ENCODE measurements at regions not wholly inside any gene's neighbourhood (a gene's known extent, or its start where the extent isn't known, plus 50 kb on each side); places are given as distances from the start of the nearest gene placed in this dataset.
A peak's percentile ranks its signal among the peaks of the same experiment; 100 is the strongest.
"Not testable (repeated sequence)": the region's sequence is repeated elsewhere in the genome, so short reads cannot be mapped to it uniquely, and the experiment has no call there.

- H3K27ac ChIP-seq (ENCODE audit: low read depth, low read length, severe bottlenecking) = no peak overlapping the region
- H3K36me3 ChIP-seq (ENCODE audit: control insufficient read depth, insufficient read depth, low read length) = no peaks in the 10 kb centered on the region
Measured at GRCh38 chr4:75289914-75290582, 224.2 kb downstream of the RCHY1 start.

GRCh38 chr4:75287738-75288517, 226.3 kb downstream of the RCHY1 start:
- Histone ChIP-seq H3K36me3 (ENCODE audit: control insufficient read depth, insufficient read depth, low read length) (no peaks in the 10 kb centered on the region), H3K27ac (ENCODE audit: low read depth, low read length, severe bottlenecking) (no peak overlapping the region), H3K4me1 (ENCODE audit: control insufficient read depth, insufficient read depth, low read length, poor library complexity, severe bottlenecking) (no peaks in the 10 kb centered on the region), H3K9me3 (ENCODE audit: control insufficient read depth, low read length) (no peaks in the 10 kb centered on the region), H3K4me3 (ENCODE audit: extremely low read depth, insufficient read depth, low read length, poor library complexity, severe bottlenecking) (no peak overlapping the region)
- WGBS, 2 experiments (ENCODE audit: insufficient coverage in 2 of 2) = 100% methylated on average over 4 of the region's 8 CpGs; no CpG with 5 or more reads in 1 of the 2 experiments

More at GRCh38 chr4:75289914-75290582, 224.2 kb downstream of the RCHY1 start:
- Histone ChIP-seq H3K9me3 (ENCODE audit: control insufficient read depth, low read length) (no peaks in the 10 kb centered on the region), H3K4me1 (ENCODE audit: control insufficient read depth, insufficient read depth, low read length, poor library complexity, severe bottlenecking) (no peaks in the 10 kb centered on the region), H3K4me3 (ENCODE audit: extremely low read depth, insufficient read depth, low read length, poor library complexity, severe bottlenecking) (no peak overlapping the region)
- 59 to 86% methylated on average over 2 to 4 of the region's 7 CpGs for WGBS, 2 experiments (ENCODE audit: insufficient coverage in 2 of 2)

- Histone ChIP-seq H3K4me3 (ENCODE audit: extremely low read depth, insufficient read depth, low read length, poor library complexity, severe bottlenecking) (no peak overlapping the region), H3K4me1 (ENCODE audit: control insufficient read depth, insufficient read depth, low read length, poor library complexity, severe bottlenecking) (no peaks in the 10 kb centered on the region), H3K36me3 (ENCODE audit: control insufficient read depth, insufficient read depth, low read length) (no peaks in the 10 kb centered on the region), H3K27ac (ENCODE audit: low read depth, low read length, severe bottlenecking) (no peak overlapping the region), H3K9me3 (ENCODE audit: control insufficient read depth, low read length) (no peaks in the 10 kb centered on the region)
- WGBS, 2 experiments (ENCODE audit: insufficient coverage in 2 of 2) = 100% methylated on average over 1 of the region's 2 CpGs; no CpG with 5 or more reads in 1 of the 2 experiments
Measured at GRCh38 chr4:75285837-75286236, 228.4 kb downstream of the RCHY1 start.

GRCh38 chr4:75284831-75285230, 229.4 kb downstream of the RCHY1 start:
- H3K4me3 ChIP-seq (ENCODE audit: extremely low read depth, insufficient read depth, low read length, poor library complexity, severe bottlenecking) = no peak overlapping the region
- H3K9me3 ChIP-seq (ENCODE audit: control insufficient read depth, low read length) = no peaks in the 10 kb centered on the region
- no peak overlapping the region for H3K27ac ChIP-seq (ENCODE audit: low read depth, low read length, severe bottlenecking)
- no peaks in the 10 kb centered on the region for H3K36me3 ChIP-seq (ENCODE audit: control insufficient read depth, insufficient read depth, low read length)
- H3K4me1 ChIP-seq (ENCODE audit: control insufficient read depth, insufficient read depth, low read length, poor library complexity, severe bottlenecking) = no peaks in the 10 kb centered on the region

GRCh38 chr4:75280461-75280860, 233.7 kb downstream of the RCHY1 start:
- not testable (repeated sequence) for H3K9me3 ChIP-seq (ENCODE audit: control insufficient read depth, low read length); H3K4me3 ChIP-seq (ENCODE audit: extremely low read depth, insufficient read depth, low read length, poor library complexity, severe bottlenecking); H3K27ac ChIP-seq (ENCODE audit: low read depth, low read length, severe bottlenecking); H3K36me3 ChIP-seq (ENCODE audit: control insufficient read depth, insufficient read depth, low read length); H3K4me1 ChIP-seq (ENCODE audit: control insufficient read depth, insufficient read depth, low read length, poor library complexity, severe bottlenecking)
- 100% methylated on average over 1 of the region's 1 CpG; no CpG with 5 or more reads in 1 of the 2 experiments for WGBS, 2 experiments (ENCODE audit: insufficient coverage in 2 of 2)

- Histone ChIP-seq H3K27ac (ENCODE audit: low read depth, low read length, severe bottlenecking) (no peak overlapping the region), H3K4me1 (ENCODE audit: control insufficient read depth, insufficient read depth, low read length, poor library complexity, severe bottlenecking) (peaks cover 4% of the 10 kb centered on the region), H3K4me3 (ENCODE audit: extremely low read depth, insufficient read depth, low read length, poor library complexity, severe bottlenecking) (no peak overlapping the region), H3K36me3 (ENCODE audit: control insufficient read depth, insufficient read depth, low read length) (no peaks in the 10 kb centered on the region), H3K9me3 (ENCODE audit: control insufficient read depth, low read length) (no peaks in the 10 kb centered on the region)
- 100% methylated on average over 1 of the region's 2 CpGs; no CpG with 5 or more reads in 1 of the 2 experiments for WGBS, 2 experiments (ENCODE audit: insufficient coverage in 2 of 2)
Measured at GRCh38 chr4:75259306-75259705, 254.9 kb downstream of the RCHY1 start.

- Histone ChIP-seq H3K4me1 (ENCODE audit: control insufficient read depth, insufficient read depth, low read length, poor library complexity, severe bottlenecking) (peaks cover 4% of the 10 kb centered on the region), H3K27ac (ENCODE audit: low read depth, low read length, severe bottlenecking) (no peak overlapping the region), H3K36me3 (ENCODE audit: control insufficient read depth, insufficient read depth, low read length) (no peaks in the 10 kb centered on the region), H3K9me3 (ENCODE audit: control insufficient read depth, low read length) (no peaks in the 10 kb centered on the region), H3K4me3 (ENCODE audit: extremely low read depth, insufficient read depth, low read length, poor library complexity, severe bottlenecking) (no peak overlapping the region)
- 81 to 93% methylated on average over 2 of the region's 4 CpGs for WGBS, 2 experiments (ENCODE audit: insufficient coverage in 2 of 2)
Measured at GRCh38 chr4:75255261-75255660, 258.9 kb downstream of the RCHY1 start.

GRCh38 chr4:75254745-75255144, 259.5 kb downstream of the RCHY1 start:
- H3K36me3 ChIP-seq (ENCODE audit: control insufficient read depth, insufficient read depth, low read length) = no peaks in the 10 kb centered on the region
- WGBS, 2 experiments (ENCODE audit: insufficient coverage in 2 of 2) = 63 to 85% methylated on average over 1 to 3 of the region's 6 CpGs
- H3K4me1 ChIP-seq (ENCODE audit: control insufficient read depth, insufficient read depth, low read length, poor library complexity, severe bottlenecking) = peaks cover 7% of the 10 kb centered on the region
- H3K4me3 ChIP-seq (ENCODE audit: extremely low read depth, insufficient read depth, low read length, poor library complexity, severe bottlenecking) = no peak overlapping the region
- H3K27ac ChIP-seq (ENCODE audit: low read depth, low read length, severe bottlenecking) = peak overlapping the region; percentile 57
- no peaks in the 10 kb centered on the region for H3K9me3 ChIP-seq (ENCODE audit: control insufficient read depth, low read length)

- H3K9me3 ChIP-seq (ENCODE audit: control insufficient read depth, low read length); H3K36me3 ChIP-seq (ENCODE audit: control insufficient read depth, insufficient read depth, low read length); H3K27ac ChIP-seq (ENCODE audit: low read depth, low read length, severe bottlenecking); H3K4me3 ChIP-seq (ENCODE audit: extremely low read depth, insufficient read depth, low read length, poor library complexity, severe bottlenecking): not testable (repeated sequence)
- 100% methylated on average over 1 of the region's 4 CpGs; no CpG with 5 or more reads in 1 of the 2 experiments for WGBS, 2 experiments (ENCODE audit: insufficient coverage in 2 of 2)
- peaks cover 23% of the 10 kb centered on the region for H3K4me1 ChIP-seq (ENCODE audit: control insufficient read depth, insufficient read depth, low read length, poor library complexity, severe bottlenecking)
Measured at GRCh38 chr4:75253094-75253493, 261.1 kb downstream of the RCHY1 start.

- peaks cover 25% of the 10 kb centered on the region for H3K4me1 ChIP-seq (ENCODE audit: control insufficient read depth, insufficient read depth, low read length, poor library complexity, severe bottlenecking)
- no peaks in the 10 kb centered on the region for H3K36me3 ChIP-seq (ENCODE audit: control insufficient read depth, insufficient read depth, low read length)
- WGBS, 2 experiments (ENCODE audit: insufficient coverage in 2 of 2) = 90% methylated on average over 1 of the region's 3 CpGs; no CpG with 5 or more reads in 1 of the 2 experiments
- no peaks in the 10 kb centered on the region for H3K9me3 ChIP-seq (ENCODE audit: control insufficient read depth, low read length)
- no peak overlapping the region for H3K27ac ChIP-seq (ENCODE audit: low read depth, low read length, severe bottlenecking)
- no peak overlapping the region for H3K4me3 ChIP-seq (ENCODE audit: extremely low read depth, insufficient read depth, low read length, poor library complexity, severe bottlenecking)
Measured at GRCh38 chr4:75251547-75251946, 262.7 kb downstream of the RCHY1 start.

GRCh38 chr4:75249739-75250138, 264.5 kb downstream of the RCHY1 start:
- Histone ChIP-seq H3K36me3 (ENCODE audit: control insufficient read depth, insufficient read depth, low read length) (no peaks in the 10 kb centered on the region), H3K27ac (ENCODE audit: low read depth, low read length, severe bottlenecking) (peak overlapping the region; percentile 77), H3K4me3 (ENCODE audit: extremely low read depth, insufficient read depth, low read length, poor library complexity, severe bottlenecking) (no peak overlapping the region), H3K9me3 (ENCODE audit: control insufficient read depth, low read length) (no peaks in the 10 kb centered on the region), H3K4me1 (ENCODE audit: control insufficient read depth, insufficient read depth, low read length, poor library complexity, severe bottlenecking) (peaks cover 22% of the 10 kb centered on the region)
- 92 to 95% methylated on average over 2 of the region's 2 CpGs for WGBS, 2 experiments (ENCODE audit: insufficient coverage in 2 of 2)

Data from mesodermal cell (in vitro differentiated cells).